CMK (cell line): ENCODE measurements at regions not wholly inside any gene's neighbourhood (a gene's known extent, or its start where the extent isn't known, plus 50 kb on each side); places are given as distances from the start of the nearest gene placed in this dataset.
"Not testable (repeated sequence)": the region's sequence is repeated elsewhere in the genome, so short reads cannot be mapped to it uniquely, and the experiment has no call there.

Experiments
- DNase-seq: peaks from one replicate; pipeline ENCODE4 v3.0.0-alpha.2; 2010; ENCODE audit warnings: low read depth

DNA sequence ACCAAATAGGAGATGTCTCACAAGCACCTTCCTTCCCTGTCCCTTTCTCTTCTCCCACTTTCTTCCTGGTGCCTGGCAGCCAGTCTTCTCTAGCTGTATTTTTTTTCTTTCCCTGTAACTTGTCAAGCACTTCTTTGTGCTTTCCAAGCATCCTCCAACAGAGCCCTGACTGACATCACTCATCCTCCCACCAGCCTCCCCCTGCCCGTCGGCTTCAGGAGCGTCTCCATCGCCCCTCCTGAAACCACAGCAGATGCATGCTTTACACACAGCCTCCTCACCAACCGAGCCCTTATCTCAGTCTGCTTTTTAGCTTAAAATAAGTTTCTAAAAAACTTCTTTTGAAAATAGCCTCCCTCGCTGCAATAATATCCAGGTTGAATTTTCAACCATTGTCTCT, 268.7 kb upstream of the CDH5 start:
- DNase-seq = no peak

DNA sequence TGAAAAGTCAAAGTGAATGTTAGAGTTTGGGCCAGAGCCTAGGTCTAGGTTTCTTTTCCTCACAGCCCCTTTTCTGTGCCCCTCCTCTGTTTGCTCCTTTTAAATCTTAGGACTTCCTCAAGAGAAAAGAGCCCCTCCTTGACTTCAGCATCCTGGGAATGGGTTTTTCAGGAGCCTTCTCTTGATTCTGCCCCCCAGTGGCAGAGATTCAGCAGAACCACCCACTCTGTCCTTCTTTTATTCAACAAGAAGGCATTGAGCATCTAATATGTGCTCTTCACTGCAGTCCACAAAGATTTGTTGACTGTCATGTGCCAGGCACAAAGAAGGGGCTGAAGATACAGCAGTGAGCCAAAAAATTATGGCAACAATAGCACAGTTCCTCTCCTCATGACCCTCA, 270.8 kb upstream of the CDH5 start:
- DNase-seq = no peak

DNA sequence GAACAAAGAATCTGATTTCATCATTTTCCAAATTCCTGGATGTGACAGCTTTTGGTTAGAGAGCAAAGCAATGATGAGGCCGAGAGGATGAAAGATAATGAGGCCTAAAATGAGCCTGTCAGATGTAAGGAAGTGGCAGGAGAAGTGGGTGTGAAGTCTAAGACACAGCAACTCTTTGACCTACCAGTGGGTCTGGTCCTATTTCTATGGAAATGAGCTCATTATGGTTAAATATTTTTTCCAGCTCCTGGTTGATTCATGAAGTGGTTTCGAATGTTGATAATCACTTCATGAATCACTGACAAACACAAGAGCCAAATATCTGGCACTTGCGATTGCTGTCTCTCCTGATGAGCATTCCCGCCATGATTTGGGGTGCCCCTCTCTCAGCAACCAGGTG, 273.3 kb upstream of the CDH5 start:
- DNase-seq = no peak

DNA sequence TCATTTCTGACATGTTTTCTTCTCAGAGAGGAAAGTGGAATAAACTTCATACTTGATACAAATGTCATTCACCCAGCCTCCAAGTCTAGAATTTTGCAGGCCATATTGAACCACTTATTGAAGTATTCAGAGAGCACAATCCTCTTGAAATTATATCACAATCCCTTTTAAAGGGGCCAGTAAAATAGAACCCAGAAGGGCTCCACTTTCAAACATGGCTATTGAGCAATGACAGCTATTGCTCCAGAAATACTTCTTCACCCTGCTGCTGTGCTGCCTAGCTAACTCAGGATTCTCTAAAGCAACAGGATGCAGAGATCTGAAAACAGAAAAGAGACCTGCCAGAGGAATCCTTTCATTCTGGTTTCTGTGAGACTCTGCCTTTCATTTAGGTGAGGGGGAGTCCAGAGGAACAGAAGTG, 275.0 kb upstream of the CDH5 start:
- no peak for DNase-seq

GRCh38 chr16:66088681-66089080, 277.8 kb upstream of the CDH5 start:
- no peak for DNase-seq

DNA sequence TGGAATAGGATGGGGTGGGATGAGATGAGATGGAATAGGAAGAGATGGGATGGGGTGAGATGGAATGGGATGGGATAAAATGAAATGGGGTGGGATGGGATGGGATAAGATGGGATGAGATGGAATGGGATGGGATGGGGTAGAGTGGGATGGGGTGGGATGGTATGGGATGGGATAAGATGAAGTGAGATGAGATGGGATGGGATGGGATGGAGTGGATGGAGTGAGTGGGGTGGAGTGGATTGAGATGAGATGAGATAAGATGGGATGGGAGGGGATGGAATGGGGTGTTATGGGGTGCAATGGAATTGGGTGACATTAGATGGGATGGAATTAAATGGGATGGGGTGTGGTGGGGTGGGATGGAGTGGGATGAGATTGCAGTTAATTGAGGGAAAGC, 279.2 kb upstream of the CDH5 start:
- DNase-seq = no peak

DNA sequence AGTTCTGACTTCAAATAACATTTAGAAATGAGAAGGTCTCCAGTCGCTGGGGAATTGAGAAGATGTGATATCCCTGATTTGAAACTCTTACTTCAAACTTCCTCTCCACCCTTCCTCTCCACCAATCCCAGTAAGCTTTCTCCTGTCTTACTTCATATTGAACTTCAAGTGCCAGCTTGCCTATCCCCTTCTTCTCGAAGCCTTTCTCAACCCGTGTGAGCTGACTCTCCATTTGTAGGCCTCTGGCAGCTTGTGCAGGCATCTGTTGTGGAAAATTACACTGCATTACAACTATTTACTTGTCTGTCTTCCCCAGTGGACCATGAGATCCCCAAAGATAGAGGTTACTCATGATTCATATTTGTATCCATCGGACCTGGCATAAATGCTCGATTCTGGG, 280.8 kb upstream of the CDH5 start:
- DNase-seq = no peak

- not testable (repeated sequence) for DNase-seq
Observed at GRCh38 chr16:66084731-66085130, 281.8 kb upstream of the CDH5 start.

GRCh38 chr16:66084306-66084705, 282.2 kb upstream of the CDH5 start:
- DNase-seq = no peak

- DNase-seq = no peak
Observed at GRCh38 chr16:66083171-66083570, 283.3 kb upstream of the CDH5 start.

GRCh38 chr16:66082424-66082823, 284.1 kb upstream of the CDH5 start:
- no peak for DNase-seq

- no peak for DNase-seq
Observed at GRCh38 chr16:66081775-66082366, 284.6 kb upstream of the CDH5 start.

- DNase-seq = no peak
Observed at GRCh38 chr16:66079671-66080334, 286.7 kb upstream of the CDH5 start.

DNA sequence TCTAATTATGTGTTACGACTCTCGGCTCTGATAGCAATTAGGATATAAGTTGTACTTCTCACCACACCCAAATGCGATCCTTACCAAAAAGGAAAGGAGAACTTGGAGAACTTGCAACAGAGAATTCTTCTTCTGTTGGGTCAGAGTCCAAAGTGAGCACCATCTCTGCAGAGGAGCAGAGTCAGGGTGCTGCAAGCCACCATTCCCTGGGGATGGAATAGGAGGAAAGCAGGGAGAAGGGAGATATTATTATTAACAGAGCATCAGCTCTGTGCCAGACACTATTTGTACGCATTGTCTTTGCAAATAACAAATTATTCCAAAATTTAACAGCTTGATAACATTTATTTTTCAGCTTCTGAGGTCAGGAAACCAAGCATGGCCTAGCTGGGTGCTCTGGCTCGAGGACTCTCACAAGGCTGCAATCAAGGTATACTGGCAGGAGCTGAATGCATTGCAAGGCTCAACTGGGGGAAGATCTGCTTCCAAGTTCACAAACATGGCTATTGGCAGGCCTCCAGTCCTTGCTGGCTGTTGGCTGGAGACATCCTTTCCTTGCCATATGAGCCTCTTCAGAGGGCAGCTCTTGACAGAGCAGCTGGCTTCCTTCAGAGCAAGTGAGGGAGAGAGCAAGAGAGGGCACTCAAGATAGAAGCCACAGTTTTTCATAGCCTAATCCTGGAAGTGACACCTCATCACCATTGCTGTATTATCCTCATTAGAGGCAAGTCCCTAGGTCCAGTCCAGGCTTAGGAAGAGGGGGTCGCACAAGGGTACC, 296.2 kb upstream of the CDH5 start:
- no peak for DNase-seq

DNA sequence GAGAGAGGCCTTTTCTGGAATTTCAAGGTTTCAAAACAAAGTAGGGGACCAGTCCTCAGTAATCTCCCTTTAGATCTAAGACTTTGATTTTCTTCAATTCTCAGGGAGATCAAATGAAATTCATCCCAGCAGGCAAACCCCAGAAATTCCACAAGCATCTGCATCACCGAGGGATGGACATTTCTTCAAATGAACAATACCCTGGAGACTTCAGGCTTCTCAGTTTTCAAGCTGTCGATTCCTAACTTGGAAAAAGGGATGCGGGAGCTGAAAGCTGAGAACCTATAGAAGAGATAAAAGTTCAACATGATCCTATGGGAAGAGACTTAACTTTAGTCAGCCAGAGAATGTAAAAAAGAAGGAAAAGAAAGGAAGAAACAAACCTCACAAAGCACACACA, 296.9 kb upstream of the CDH5 start:
- no peak for DNase-seq

DNA sequence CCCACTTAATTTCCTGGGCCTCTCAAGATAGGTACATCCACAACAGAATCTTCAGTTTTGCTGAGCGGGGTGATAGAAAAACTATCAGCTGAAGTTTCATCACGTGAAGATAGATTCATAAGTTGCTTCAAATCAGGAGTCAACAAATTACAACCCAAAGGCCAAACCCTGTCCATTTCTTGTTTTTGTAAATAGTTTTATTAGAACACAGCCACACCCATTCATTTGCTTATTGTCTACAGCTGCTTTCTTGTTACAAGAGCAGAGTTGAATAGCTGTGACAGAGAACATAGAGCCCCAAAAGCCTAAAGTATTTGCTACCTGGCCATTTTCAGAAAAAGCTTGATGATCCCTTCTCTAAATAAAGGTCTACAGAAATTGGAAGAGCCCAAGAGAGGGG, 300.1 kb upstream of the CDH5 start:
- no peak for DNase-seq

DNA sequence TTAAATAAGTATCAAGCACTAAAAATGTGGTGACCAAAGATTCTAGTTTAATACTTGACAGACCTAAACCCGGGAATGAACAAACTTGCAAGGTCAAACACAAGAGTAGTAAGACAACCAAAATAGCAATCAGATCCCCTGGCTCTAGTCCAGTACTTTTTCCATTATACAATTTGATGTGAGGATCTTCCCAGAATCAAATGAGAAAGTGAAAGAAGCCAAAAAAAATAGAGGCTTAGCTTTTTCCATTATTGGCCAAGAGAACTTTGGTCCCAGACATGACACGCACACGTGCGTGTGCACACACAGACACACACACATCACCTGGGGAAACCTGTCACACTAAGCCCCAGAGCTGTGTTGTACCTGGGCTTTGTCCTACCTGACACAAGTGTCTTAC, 300.6 kb upstream of the CDH5 start:
- no peak for DNase-seq

GRCh38 chr16:66064801-66065530, 301.5 kb upstream of the CDH5 start:
- no peak for DNase-seq

GRCh38 chr16:66058832-66059231, 307.7 kb upstream of the CDH5 start:
- no peak for DNase-seq

- no peak for DNase-seq
Observed at GRCh38 chr16:66058172-66058691, 308.3 kb upstream of the CDH5 start.

DNA sequence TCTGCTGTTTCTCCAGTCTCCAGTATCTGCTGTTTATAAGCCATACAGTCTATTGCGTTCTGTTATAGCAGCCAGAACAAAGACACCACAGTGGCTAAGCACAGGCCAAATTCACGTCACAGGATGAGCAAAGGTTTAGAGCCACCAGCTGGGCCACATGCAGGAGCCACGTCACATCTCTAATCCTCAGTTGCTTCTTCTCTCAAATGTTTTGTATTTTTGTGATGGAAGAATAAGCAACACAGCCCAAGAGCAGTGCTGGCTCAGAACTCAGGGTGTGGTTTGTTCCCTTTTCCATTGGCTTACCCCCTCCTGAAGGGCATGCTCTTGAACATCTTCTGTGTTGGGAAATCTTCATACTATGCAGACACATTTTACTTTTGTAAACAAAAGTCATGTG, 309.4 kb upstream of the CDH5 start:
- no peak for DNase-seq

DNA sequence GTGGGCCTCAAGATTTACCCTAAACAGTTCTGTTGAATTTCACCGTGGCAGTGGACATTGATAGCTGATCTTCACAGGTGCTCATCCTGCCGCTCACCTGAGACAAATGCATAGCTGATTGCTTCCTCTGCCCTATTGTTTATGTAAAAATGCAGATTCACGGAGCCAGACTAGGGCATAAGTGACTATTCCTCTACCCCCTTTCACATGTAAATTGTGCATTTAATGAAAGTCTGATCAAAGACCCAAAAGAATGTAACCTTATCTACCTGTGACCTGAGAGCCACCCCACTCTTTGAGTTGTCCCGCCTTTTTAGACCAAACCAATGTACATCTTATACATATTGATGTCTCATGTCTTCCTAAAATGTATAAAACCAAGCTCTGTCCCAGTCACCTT, 312.4 kb upstream of the CDH5 start:
- DNase-seq = no peak

DNA sequence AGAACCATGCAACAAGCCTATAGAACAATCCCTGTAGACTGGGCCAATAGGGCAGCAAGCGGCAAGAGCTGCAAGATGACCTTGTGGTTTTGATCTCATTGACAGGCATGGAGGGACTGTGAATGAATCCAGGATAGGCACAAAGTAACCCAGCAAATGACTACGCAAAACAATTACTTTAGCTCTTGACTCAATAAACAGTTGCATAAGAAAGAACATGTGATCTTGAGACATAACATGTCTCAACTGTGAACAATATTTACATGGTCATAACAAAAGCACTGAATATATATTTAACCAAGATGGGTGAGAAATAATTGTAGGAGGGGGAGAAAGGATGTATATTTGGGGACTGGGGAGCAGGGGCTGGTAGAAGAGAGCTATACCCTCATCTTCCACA, 313.7 kb upstream of the CDH5 start:
- no peak for DNase-seq
